NT2/D1 (cell line): ENCODE measurements at regions not wholly inside any gene's neighbourhood (a gene's known extent, or its start where the extent isn't known, plus 50 kb on each side); places are given as distances from the start of the nearest gene placed in this dataset.

Experiments used
- SUZ12 ChIP-seq: IDR thresholded peaks from 2 replicates; pipeline ENCODE4 v1.6.1; 2011; ENCODE audit not compliant: insufficient read length, insufficient read depth; ENCODE audit errors: extremely low read depth
- YY1 ChIP-seq: IDR thresholded peaks from 2 replicates; pipeline ENCODE4 v1.6.1; 2011; ENCODE audit not compliant: insufficient read length, insufficient read depth
- ZNF274 ChIP-seq: IDR thresholded peaks from 2 replicates; pipeline ENCODE4 v1.6.1; 2011; ENCODE audit warnings: mild to moderate bottlenecking, low read depth, low read length

DNA sequence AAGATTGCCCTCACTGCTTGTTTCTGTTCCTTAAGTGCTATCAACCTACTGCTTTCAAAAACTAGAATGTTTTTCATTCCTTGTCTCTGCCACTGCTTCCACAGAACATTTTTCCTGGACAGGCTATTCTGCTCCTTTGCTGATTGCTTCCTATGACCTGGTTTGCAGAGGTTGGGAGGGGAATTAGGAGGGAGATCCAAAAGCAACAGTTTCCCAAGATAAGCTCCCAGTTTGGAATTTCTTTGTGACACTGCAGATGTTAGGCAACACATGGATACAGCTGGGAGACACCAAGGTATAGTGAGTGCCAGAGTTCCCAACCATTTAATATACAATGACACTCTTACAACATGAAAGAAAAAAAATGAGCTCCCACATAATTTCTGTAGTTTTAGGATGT, 1036.5 kb downstream of the ROBO2 start:
- TF ChIP-seq YY1 (no peak), SUZ12 (no peak), ZNF274 (no peak)
